ENCODE measurements at regions not wholly inside any gene's neighbourhood (a gene's known extent, or its start where the extent isn't known, plus 50 kb on each side); places are given as distances from the start of the nearest gene placed in this dataset.

- dilution Hi-C loops (cut with MboI; ENCODE audit: extremely low pct_ligation_motif_present, low sequenced_read_pairs) = no loop called here
- CTCF ChIA-PET = no interaction called here
- TF ChIP-seq POLR2AphosphoS5 (IDR thresholded peaks at IDR 0.05; ENCODE audit: insufficient read depth, low read depth, low read length) (no peak), POLR2A (IDR thresholded peaks at IDR 0.05; ENCODE audit: low read depth, low read length) (no peak), MYC (IDR thresholded peaks at IDR 0.05; ENCODE audit: low read depth, low read length) (no peak), JUN (IDR thresholded peaks at IDR 0.05; ENCODE audit: borderline replicate concordance, insufficient read depth, insufficient read length, low read depth) (no peak), CTCF (IDR thresholded peaks at IDR 0.05; ENCODE audit: extremely low read depth in 1 of 2, insufficient read depth in 1 of 2, low read depth in 1 of 2, low read length in 2 of 2) (no peak), FOS (IDR thresholded peaks at IDR 0.05; ENCODE audit: borderline replicate concordance, insufficient read depth, low read length) (no peak), MAX (IDR thresholded peaks at IDR 0.05; ENCODE audit: insufficient read depth, insufficient read length) (no peak), EZH2 (IDR thresholded peaks at IDR 0.05; ENCODE audit: borderline replicate concordance, low read depth, low read length, severe bottlenecking) (no peak), GATA2 (IDR thresholded peaks at IDR 0.05; ENCODE audit: insufficient read depth, insufficient read length, low read depth, low read length) (no peak)
Measured at GRCh38 chr18:45284174-45284573, 331.1 kb upstream of the SLC14A2 start.

More at GRCh38 chr18:45284174-45284573, 331.1 kb upstream of the SLC14A2 start:
- DNase-seq (ENCODE audit: low read depth, low spot score) (no peak), FAIRE-seq (no peak)
- no peak overlapping the region for H2AFZ ChIP-seq (ENCODE audit: low read depth, low read length)
- intact Hi-C loops (cut with micrococcal nuclease) = no loop called here
- H3K9me3 ChIP-seq (replicated peaks; ENCODE audit: control insufficient read depth, insufficient read depth, low read length) = no peaks in the 10 kb centered on the region
- no peaks in the 10 kb centered on the region for H3K79me2 ChIP-seq (ENCODE audit: control insufficient read depth, insufficient read depth, low read length)
- no peak overlapping the region for H3K4me3 ChIP-seq (replicated peaks in 1 of 3; ENCODE audit: insufficient read depth in 1 of 3, low read depth in 1 of 3, low read length in 3 of 3)
- POLR2A ChIA-PET = no interaction called here
- no peak overlapping the region for H3K27ac ChIP-seq (ENCODE audit: insufficient read depth, low read depth, low read length)
- H3K27me3 ChIP-seq (ENCODE audit: control insufficient read depth in 2 of 2, insufficient read depth in 2 of 2, low read length in 2 of 2) = no peaks in the 10 kb centered on the region
- BruUV-seq (replicated peaks) = no TSS peak
- no peaks in the 10 kb centered on the region for H4K20me1 ChIP-seq (replicated peaks; ENCODE audit: control insufficient read depth, extremely low read depth, insufficient read depth, low read length)
- H3K4me2 ChIP-seq (ENCODE audit: insufficient read depth, low read length) = no peak overlapping the region
- H3K9me1 ChIP-seq (replicated peaks; ENCODE audit: control insufficient read depth, extremely low read depth, insufficient read depth, low read length) = no peaks in the 10 kb centered on the region
- H3K4me1 ChIP-seq (ENCODE audit: control insufficient read depth, extremely low read depth, insufficient read depth, low read length) = no peaks in the 10 kb centered on the region
- H3K9ac ChIP-seq (replicated peaks; ENCODE audit: extremely low read depth, insufficient read depth, low read length) = no peak overlapping the region
- no peaks in the 10 kb centered on the region for H3K36me3 ChIP-seq (ENCODE audit: control insufficient read depth in 2 of 2, extremely low read depth in 1 of 2, insufficient read depth in 2 of 2, low read length in 2 of 2)

Measured in endothelial cell of umbilical vein (primary cell).